ENCODE measurements at regions not wholly inside any gene's neighbourhood (a gene's known extent, or its start where the extent isn't known, plus 50 kb on each side); places are given as distances from the start of the nearest gene placed in this dataset.

DNA sequence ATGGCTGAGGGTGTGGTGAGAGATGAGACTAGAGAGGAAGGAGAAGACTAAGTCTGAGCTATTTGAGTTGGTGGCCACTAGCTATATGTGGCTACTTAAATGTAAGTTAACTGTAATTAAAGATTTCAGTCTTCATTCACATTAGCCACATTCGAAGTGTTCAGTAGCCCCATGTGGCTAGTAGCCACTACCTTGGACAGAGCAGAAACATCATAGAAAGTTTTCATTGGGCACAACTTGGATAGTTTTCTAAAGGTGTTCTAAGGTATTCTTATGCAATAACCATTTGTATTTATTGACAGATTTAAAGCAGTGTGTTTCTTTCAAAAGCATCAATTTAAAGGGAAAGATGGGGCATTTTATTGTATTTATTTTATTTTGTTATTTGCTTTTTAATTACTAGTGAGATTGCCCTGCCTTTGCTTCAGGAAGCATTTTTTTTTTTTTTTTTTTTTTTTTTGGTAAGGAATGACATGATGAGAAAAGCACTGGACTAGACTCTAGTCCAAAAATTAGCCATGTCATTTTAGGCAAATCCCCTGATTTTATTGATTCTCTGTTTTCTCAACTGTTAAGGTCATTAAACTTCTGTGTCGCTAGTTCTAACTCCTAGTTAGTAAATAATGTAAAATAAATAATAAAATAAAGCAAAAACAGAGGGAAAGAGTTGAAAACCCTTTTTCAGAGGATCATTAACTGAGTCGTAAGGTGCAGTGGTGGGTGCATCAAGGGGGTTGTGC lies 153.0 kb upstream of the ROBO2 start:
- DNase-seq (no peak), ATAC-seq (no peak)
- intact Hi-C loops (cut with DNase I), result no loop called here
- no peak for TF ChIP-seq CTCF (IDR thresholded peaks at IDR 0.05)
- Histone ChIP-seq H3K4me3 (no peak overlapping the region), H3K27me3 (ENCODE audit: low read depth) (no peaks in the 10 kb centered on the region), H3K27ac (no peak overlapping the region), H3K9me3 (no peaks in the 10 kb centered on the region), H3K4me1 (no peaks in the 10 kb centered on the region), H3K36me3 (no peaks in the 10 kb centered on the region)

GRCh38 chr3:76888856-76889255 lies 151.0 kb upstream of the ROBO2 start:
- Histone ChIP-seq H3K27ac (no peak overlapping the region), H3K4me1 (no peaks in the 10 kb centered on the region), H3K27me3 (ENCODE audit: low read depth) (no peaks in the 10 kb centered on the region), H3K4me3 (no peak overlapping the region), H3K9me3 (no peaks in the 10 kb centered on the region), H3K36me3 (no peaks in the 10 kb centered on the region)
- intact Hi-C loops (cut with DNase I), result no loop called here
- ATAC-seq (no peak), DNase-seq (no peak)
- TF ChIP-seq CTCF (IDR thresholded peaks at IDR 0.05), result no peak

DNA sequence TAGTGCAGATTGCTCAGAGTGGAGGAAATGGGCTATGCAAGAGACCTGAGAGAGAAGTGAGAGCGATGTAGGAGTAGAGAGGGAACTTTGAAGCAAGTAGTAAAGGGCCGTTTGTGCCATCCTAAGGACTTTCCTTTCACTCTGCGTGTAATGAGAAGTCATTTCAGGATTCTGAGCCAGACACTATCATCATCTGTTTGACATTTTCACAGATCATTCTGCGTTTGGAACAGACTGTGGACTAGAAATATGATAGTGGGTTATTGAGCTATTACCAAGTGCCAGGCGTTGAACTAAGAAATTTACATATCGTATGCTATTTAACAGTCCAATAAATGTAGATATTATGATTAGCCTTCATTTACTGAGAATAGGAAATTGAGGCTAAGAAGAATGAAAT lies 150.0 kb upstream of the ROBO2 start:
- no peak overlapping the region for H3K4me3 ChIP-seq
- no peak for ATAC-seq
- no peaks in the 10 kb centered on the region for H3K9me3 ChIP-seq
- TF ChIP-seq CTCF (IDR thresholded peaks at IDR 0.05), result no peak
- no peak for DNase-seq
- H3K27ac ChIP-seq, result no peak overlapping the region
- H3K4me1 ChIP-seq, result no peaks in the 10 kb centered on the region
- no peaks in the 10 kb centered on the region for H3K27me3 ChIP-seq (ENCODE audit: low read depth)
- intact Hi-C loops (cut with DNase I), result no loop called here
- no peaks in the 10 kb centered on the region for H3K36me3 ChIP-seq

- H3K4me1 ChIP-seq, result no peaks in the 10 kb centered on the region
- intact Hi-C loops (cut with DNase I), result no loop called here
Observed at GRCh38 chr3:76897076-76897475, 142.8 kb upstream of the ROBO2 start.

DNA sequence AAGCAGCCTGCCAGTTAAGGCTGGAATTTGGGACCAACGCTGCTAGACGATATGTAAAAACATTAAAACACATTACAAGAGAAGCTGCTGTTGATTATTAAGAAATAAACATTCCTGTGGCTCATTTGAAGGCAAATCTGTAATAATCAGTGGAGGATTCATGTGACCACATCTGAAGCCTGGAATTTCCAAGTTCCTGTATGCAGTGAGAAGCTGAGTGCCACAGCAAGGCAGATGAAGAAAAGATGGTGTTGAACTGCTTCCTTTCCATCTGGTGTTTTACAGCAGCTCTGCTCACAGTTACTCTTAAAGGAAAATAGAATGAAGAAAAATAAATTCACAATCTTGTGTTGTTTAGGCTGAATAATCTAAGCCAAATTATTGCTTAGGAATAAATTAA lies 139.3 kb upstream of the ROBO2 start:
- Histone ChIP-seq H3K36me3 (no peaks in the 10 kb centered on the region), H3K4me3 (no peak overlapping the region), H3K27me3 (ENCODE audit: low read depth) (no peaks in the 10 kb centered on the region), H3K4me1 (no peaks in the 10 kb centered on the region), H3K27ac (no peak overlapping the region), H3K9me3 (no peaks in the 10 kb centered on the region)
- DNase-seq (no peak), ATAC-seq (no peak)
- TF ChIP-seq CTCF (IDR thresholded peaks at IDR 0.05), result no peak
- intact Hi-C loops (cut with DNase I), result no loop called here

More at GRCh38 chr3:76897076-76897475, 142.8 kb upstream of the ROBO2 start:
- ATAC-seq, result no peak
- TF ChIP-seq CTCF (IDR thresholded peaks at IDR 0.05), result no peak
- no peak for DNase-seq
- Histone ChIP-seq H3K9me3 (no peaks in the 10 kb centered on the region), H3K36me3 (no peaks in the 10 kb centered on the region), H3K27me3 (ENCODE audit: low read depth) (no peaks in the 10 kb centered on the region), H3K4me3 (no peak overlapping the region), H3K27ac (no peak overlapping the region)

Data from lower lobe of right lung (tissue), 2 donors.